SHP77 (cell line): ENCODE measurements at regions not wholly inside any gene's neighbourhood (a gene's known extent, or its start where the extent isn't known, plus 50 kb on each side); places are given as distances from the start of the nearest gene placed in this dataset.

Experiments
- DNase-seq, 2 experiments: peaks; one replicate each; lab custom pipeline; 2025; lab: John Stamatoyannopoulos, UW

DNA sequence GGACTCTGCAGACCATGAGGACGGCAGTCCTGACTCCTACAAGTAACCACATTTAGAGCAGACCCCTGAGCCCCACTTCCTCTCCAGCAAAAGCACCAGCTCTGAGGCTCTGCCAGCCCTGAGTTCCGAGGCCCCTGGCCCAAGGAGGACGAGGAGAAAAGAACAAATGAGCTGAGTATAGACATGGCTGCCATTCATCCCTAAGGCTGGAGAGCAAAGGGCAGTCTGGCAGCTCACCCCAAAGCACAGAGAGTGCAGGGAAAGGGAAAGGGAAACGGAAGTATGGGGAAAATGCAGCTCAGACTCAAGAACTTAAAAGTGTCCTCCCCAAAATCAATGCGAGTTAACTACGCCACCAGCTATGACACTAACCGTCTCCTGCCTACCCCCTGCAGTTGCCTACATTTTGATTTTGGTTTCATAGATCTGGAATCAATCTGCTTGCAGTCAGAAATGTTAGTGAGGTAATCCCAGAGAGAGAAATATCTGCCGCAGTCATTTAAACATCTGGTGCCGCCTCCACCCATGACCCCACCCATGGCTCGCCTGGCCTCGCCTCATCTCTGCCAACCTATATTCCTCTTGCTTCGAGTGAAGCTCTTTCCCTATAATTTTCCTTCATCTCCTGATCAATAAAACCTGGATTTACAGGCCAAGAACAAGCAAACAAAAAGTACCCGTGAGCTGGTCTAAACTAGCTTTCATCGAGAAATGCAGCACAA is 49.6 kb upstream of the AFDN start:
- DNase-seq = no peak
